OCI-LY7 (cell line): ENCODE measurements at regions not wholly inside any gene's neighbourhood (a gene's known extent, or its start where the extent isn't known, plus 50 kb on each side); places are given as distances from the start of the nearest gene placed in this dataset.

Source experiments
- BruUV-seq: library from RNA; stranded (reverse); fragments of 400-500 nt; replicated peaks from 2 replicates; lab custom pipeline; 2021; lab: Mats Ljungman, UMichigan
- CTCF ChIA-PET: fragments of 300-600 bp; sonication (Branson Sonifier 250); formaldehyde crosslinking; loops from one replicate; lab custom pipeline; 2022; ENCODE audit warnings: antibody characterized with exemption; ENCODE audit not compliant: unreplicated experiment; lab: Charles Lee
- POLR2A ChIA-PET: fragments of 300-600 bp; sonication (Branson Sonifier 250); formaldehyde crosslinking; loops from one replicate; lab custom pipeline; 2022; ENCODE audit warnings: antibody characterized with exemption; lab: Charles Lee
- DNase-seq: peaks from one replicate; pipeline ENCODE4 v3.0.0-alpha.2; 2015; ENCODE audit warnings: low spot score
- H2AFZ ChIP-seq: fragments of 200-600 bp; sonication (generic), shearing (Covaris generic); 2 replicates; pipeline ENCODE4 v1.6.1; 2014; ENCODE audit warnings: mild to moderate bottlenecking, antibody characterized with exemption, low read length, moderate library complexity
- H3K27ac ChIP-seq: fragments of 200-600 bp; sonication (generic); 2 replicates; pipeline ENCODE4 v1.5.1; 2014; ENCODE audit warnings: mixed run types, low read depth, mild to moderate bottlenecking, moderate library complexity, low read length, inconsistent platforms; ENCODE audit not compliant: poor library complexity, severe bottlenecking
- H3K36me3 ChIP-seq: fragments of 200-600 bp; sonication (generic); 2 replicates; pipeline ENCODE4 v1.6.1; 2014; ENCODE audit warnings: mild to moderate bottlenecking, antibody characterized with exemption, low read length, moderate library complexity, mixed read lengths; ENCODE audit not compliant: insufficient read depth
- H3K4me1 ChIP-seq: fragments of 200-600 bp; sonication (generic); 2 replicates; pipeline ENCODE4 v1.5.1; 2014; ENCODE audit warnings: mild to moderate bottlenecking, low read length; ENCODE audit not compliant: insufficient read depth, poor library complexity, severe bottlenecking
- H3K4me2 ChIP-seq: fragments of 200-600 bp; sonication (generic); 2 replicates; pipeline ENCODE4 v1.6.1; 2014; ENCODE audit warnings: mild to moderate bottlenecking, low read length
- H3K4me3 ChIP-seq: fragments of 200-600 bp; sonication (generic); 2 replicates; pipeline ENCODE4 v1.5.1; 2014; ENCODE audit warnings: mild to moderate bottlenecking, low read depth, low read length; ENCODE audit not compliant: poor library complexity, severe bottlenecking
- H3K79me2 ChIP-seq: fragments of 200-600 bp; sonication (generic); 2 replicates; pipeline ENCODE4 v1.6.1; 2016; ENCODE audit warnings: low read depth, mild to moderate bottlenecking, low read length, moderate library complexity, mixed read lengths; ENCODE audit not compliant: insufficient read depth
- H3K9me2 ChIP-seq: fragments of 200-600 bp; sonication (generic); 2 replicates; pipeline ENCODE4 v1.6.1; 2016; ENCODE audit warnings: mild to moderate bottlenecking, low read length, mixed read lengths; ENCODE audit not compliant: insufficient read depth
- H3K9me3 ChIP-seq: fragments of 200-600 bp; sonication (generic); 2 replicates; pipeline ENCODE4 v1.6.1; 2014; ENCODE audit warnings: mild to moderate bottlenecking, mixed run types, low read length, mixed read lengths
- H4K20me1 ChIP-seq: fragments of 200-600 bp; sonication (generic); 2 replicates; pipeline ENCODE4 v1.6.1; 2014; ENCODE audit warnings: mild to moderate bottlenecking, antibody characterized with exemption, low read length, moderate library complexity, mixed read lengths; ENCODE audit not compliant: insufficient read depth
- EZH2phosphoT487 ChIP-seq: fragments of 200-600 bp; sonication (generic); IDR thresholded peaks from 2 replicates; pipeline ENCODE4 v1.6.1; 2018; ENCODE audit warnings: low read depth, borderline replicate concordance, mild to moderate bottlenecking, mixed run types, antibody characterized with exemption, low read length, moderate library complexity, mixed read lengths
- intact Hi-C: fragments of 100-400 bp; cut with micrococcal nuclease; formaldehyde crosslinking; loops from one replicate; pipeline ENCODE4 v1.10.0; 2022; ENCODE audit not compliant: unreplicated experiment
- TF ChIP-seq, protein P1 (sequence below): fragments of 200-600 bp; sonication (generic); conservative IDR thresholded peaks from 2 replicates; pipeline ENCODE4 v1.5.1; 2014; ENCODE audit warnings: mild to moderate bottlenecking, antibody characterized with exemption, low read length, moderate library complexity, mixed read lengths

DNA sequence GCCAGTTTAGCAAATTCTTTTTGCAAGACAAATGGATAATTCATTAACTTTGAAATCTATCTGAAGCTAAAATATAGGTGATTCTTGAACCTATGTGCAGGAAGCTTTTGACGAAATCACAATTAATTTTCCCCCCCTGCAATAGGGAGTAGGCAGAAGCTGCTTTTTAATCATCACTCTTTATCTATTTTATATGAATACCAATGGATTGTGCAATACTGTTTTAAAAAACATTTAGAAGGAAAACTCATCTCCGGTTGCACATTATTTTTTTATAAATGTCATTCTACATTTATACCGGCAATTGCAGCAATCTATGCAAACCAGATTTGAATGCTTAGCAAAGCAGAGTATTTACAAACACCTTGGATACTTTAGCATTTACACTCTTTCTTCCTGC is 121.1 kb upstream of the TMCO5A start:
- CTCF ChIA-PET: no interaction called here
- H3K4me2 ChIP-seq: no peak overlapping the region

DNA sequence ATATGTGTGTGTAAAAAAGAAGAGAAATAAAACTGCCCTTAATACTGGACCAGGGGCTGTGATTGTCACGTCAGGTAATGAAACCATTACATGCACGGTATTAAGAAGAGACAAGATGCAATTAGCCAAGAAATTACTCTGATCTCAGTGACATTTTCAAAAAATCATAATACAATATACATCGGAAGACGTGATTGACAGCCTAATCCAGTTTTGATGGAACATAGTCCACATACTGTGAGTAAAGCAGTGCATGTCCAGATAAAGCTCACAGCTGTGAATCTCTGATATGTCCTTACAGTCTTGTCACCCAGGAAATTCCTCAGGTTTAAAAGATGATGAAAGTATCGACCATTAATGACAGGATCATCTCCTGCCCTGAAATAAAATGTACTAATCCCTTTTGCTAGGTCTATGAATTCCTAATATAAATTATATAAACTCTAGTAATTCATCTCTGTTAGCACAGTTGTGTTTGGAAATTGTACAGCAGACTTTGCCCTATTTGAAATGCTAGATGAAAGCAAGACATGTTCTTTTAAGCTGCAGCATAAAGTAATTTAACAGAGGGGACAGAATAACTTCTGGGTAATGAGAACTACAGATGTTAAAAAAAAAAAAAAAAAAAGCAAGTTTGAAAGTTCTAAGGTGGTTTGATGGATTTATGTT is 119.5 kb upstream of the TMCO5A start:
- Histone ChIP-seq H3K9me2 (no peaks in the 10 kb centered on the region), H3K79me2 (no peaks in the 10 kb centered on the region), H3K9me3 (no peaks in the 10 kb centered on the region), H3K4me1 (no peaks in the 10 kb centered on the region), H2AFZ (no peak overlapping the region), H3K4me3 (no peak overlapping the region), H3K36me3 (no peaks in the 10 kb centered on the region), H4K20me1 (no peaks in the 10 kb centered on the region), H3K27ac (no peak overlapping the region), H3K4me2 (no peak overlapping the region)
- TF ChIP-seq, protein P1, sequence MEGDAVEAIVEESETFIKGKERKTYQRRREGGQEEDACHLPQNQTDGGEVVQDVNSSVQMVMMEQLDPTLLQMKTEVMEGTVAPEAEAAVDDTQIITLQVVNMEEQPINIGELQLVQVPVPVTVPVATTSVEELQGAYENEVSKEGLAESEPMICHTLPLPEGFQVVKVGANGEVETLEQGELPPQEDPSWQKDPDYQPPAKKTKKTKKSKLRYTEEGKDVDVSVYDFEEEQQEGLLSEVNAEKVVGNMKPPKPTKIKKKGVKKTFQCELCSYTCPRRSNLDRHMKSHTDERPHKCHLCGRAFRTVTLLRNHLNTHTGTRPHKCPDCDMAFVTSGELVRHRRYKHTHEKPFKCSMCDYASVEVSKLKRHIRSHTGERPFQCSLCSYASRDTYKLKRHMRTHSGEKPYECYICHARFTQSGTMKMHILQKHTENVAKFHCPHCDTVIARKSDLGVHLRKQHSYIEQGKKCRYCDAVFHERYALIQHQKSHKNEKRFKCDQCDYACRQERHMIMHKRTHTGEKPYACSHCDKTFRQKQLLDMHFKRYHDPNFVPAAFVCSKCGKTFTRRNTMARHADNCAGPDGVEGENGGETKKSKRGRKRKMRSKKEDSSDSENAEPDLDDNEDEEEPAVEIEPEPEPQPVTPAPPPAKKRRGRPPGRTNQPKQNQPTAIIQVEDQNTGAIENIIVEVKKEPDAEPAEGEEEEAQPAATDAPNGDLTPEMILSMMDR: no peak
- no peak for TF ChIP-seq EZH2phosphoT487
- POLR2A ChIA-PET: no interaction called here
- CTCF ChIA-PET: no interaction called here
- DNase-seq: no peak
- no TSS peak for BruUV-seq
- intact Hi-C loops: no loop called here

More for the DNA sequence above, 121.1 kb upstream of the TMCO5A start:
- Histone ChIP-seq H4K20me1 (no peaks in the 10 kb centered on the region), H3K4me1 (no peaks in the 10 kb centered on the region), H2AFZ (no peak overlapping the region), H3K79me2 (no peaks in the 10 kb centered on the region), H3K9me2 (no peaks in the 10 kb centered on the region), H3K27ac (no peak overlapping the region), H3K4me3 (no peak overlapping the region), H3K36me3 (no peaks in the 10 kb centered on the region), H3K9me3 (no peaks in the 10 kb centered on the region)
- intact Hi-C loops: no loop called here
- no TSS peak for BruUV-seq
- TF ChIP-seq, protein P1: no peak
- no peak for TF ChIP-seq EZH2phosphoT487
- DNase-seq: no peak
- POLR2A ChIA-PET: interaction anchor here (0.6 kb wide), 1 partner anchor 32 kb away, joined by 4 read pairs; no protein-coding TSS in a partner anchor

DNA sequence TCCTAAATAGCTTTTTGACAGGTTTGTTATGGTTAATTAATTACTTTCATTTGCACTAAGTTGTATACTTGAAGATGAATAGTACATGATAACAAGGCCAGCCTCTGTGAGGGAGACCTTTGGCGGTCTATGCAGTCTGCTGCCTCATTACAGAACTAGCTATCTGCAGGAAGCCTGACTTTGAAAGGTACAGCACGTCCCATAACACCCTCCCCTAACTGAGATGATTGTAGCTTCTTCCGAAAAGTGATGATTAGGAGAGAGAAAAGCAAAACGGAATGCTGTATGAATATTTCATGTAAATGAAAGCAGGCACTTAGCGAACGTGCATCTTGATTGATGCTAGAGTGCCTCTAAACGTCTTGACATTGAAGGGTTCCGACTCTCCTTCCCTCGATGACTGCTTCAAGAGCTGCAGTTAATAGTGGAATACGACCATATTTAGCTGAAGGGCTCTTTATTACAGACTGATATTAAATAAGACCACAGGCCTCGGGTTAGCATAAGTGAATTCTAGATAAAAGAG is 116.2 kb upstream of the TMCO5A start:
- Histone ChIP-seq H2AFZ (no peak overlapping the region), H3K4me3 (no peak overlapping the region), H4K20me1 (no peaks in the 10 kb centered on the region), H3K79me2 (no peaks in the 10 kb centered on the region), H3K4me1 (no peaks in the 10 kb centered on the region), H3K27ac (no peak overlapping the region), H3K4me2 (no peak overlapping the region), H3K36me3 (no peaks in the 10 kb centered on the region), H3K9me3 (no peaks in the 10 kb centered on the region), H3K9me2 (no peaks in the 10 kb centered on the region)
- POLR2A ChIA-PET: interaction anchor here (0.6 to 0.7 kb wide), 2 partner anchors 13 to 632 kb away, joined by 3 to 6 read pairs; no protein-coding TSS in a partner anchor
- CTCF ChIA-PET: no interaction called here
- DNase-seq: no peak
- intact Hi-C loops: no loop called here
- BruUV-seq: no TSS peak
- no peak for TF ChIP-seq EZH2phosphoT487
- TF ChIP-seq, protein P1: no peak
